Spleen (tissue), 7 donors: ENCODE measurements at regions not wholly inside any gene's neighbourhood (a gene's known extent, or its start where the extent isn't known, plus 50 kb on each side); places are given as distances from the start of the nearest gene placed in this dataset.

Source experiments
- POLR2A ChIP-seq, 3 donors: fragments of 450-650 bp; IDR thresholded peaks; one replicate each; pipeline ENCODE4 v1.5.1; 2017; ENCODE audit warnings: antibody characterized with exemption in 3 of 3, mild to moderate bottlenecking in 1 of 3
- TF ChIP-seq, protein P1 (sequence below), 11 experiments: fragments of 200-600 bp in 7 of 11; fragments of 450-650 bp in 4 of 11; sonication (generic) in 4 of 11; IDR thresholded peaks in 8 of 11; conservative IDR thresholded peaks in 3 of 11; 1 replicate in 7 of 11; 2 replicates in 4 of 11; pipeline versions ENCODE4 v1.4.0 to v1.8.0; 2016 to 2021; ENCODE audit warnings: antibody characterized with exemption in 11 of 11, inconsistent platforms in 4 of 11, mild to moderate bottlenecking in 1 of 11
- donor health status: DM: no; HTN: no; CAD: no; lungs with moderate emphysema.
- donor health status: DM: no; HTN: no; CAD: no.
- donor health status: DM: no; HTN: no; CAD: no.

DNA sequence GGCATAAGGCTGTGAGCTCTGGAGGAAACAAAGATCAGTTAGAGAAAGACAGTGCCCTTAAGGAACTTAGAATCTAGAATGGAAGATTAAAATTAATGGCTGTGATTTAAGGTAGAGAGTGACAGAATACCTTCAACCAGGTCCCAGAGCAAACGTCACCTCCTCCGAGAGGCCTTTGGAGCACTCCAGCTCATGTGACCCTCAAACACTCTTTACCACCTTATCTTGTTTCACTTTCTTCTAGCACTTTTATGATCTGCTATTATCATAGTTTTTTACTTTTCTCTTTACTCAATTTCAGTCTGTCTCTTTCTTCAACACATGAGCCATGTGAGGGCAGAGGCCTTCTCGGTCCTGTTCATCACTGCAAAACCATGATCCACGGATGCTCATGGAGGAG lies 187.0 kb downstream of the SMIM20 start:
- no peak for TF ChIP-seq POLR2A (IDR thresholded peaks at IDR 0.05)
- TF ChIP-seq, protein P1, sequence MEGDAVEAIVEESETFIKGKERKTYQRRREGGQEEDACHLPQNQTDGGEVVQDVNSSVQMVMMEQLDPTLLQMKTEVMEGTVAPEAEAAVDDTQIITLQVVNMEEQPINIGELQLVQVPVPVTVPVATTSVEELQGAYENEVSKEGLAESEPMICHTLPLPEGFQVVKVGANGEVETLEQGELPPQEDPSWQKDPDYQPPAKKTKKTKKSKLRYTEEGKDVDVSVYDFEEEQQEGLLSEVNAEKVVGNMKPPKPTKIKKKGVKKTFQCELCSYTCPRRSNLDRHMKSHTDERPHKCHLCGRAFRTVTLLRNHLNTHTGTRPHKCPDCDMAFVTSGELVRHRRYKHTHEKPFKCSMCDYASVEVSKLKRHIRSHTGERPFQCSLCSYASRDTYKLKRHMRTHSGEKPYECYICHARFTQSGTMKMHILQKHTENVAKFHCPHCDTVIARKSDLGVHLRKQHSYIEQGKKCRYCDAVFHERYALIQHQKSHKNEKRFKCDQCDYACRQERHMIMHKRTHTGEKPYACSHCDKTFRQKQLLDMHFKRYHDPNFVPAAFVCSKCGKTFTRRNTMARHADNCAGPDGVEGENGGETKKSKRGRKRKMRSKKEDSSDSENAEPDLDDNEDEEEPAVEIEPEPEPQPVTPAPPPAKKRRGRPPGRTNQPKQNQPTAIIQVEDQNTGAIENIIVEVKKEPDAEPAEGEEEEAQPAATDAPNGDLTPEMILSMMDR (IDR thresholded peaks at IDR 0.05 in 8 of 11, conservative IDR thresholded peaks at IDR 0.05 in 3 of 11): no peak
